GM23338 (cell line): ENCODE measurements at regions not wholly inside any gene's neighbourhood (a gene's known extent, or its start where the extent isn't known, plus 50 kb on each side); places are given as distances from the start of the nearest gene placed in this dataset.

Experiments used
- ATAC-seq: fragments of 200-7000 bp; cut with Tn5 transposase; 3 replicates; pipeline ENCODE4 v1.9.1; 2020
- DNase-seq: peaks from one replicate; pipeline ENCODE4 v3.0.0-alpha.2; 2015; ENCODE audit warnings: low spot score
- H2AFZ ChIP-seq: fragments of 200-600 bp; sonication (generic); 2 replicates; pipeline ENCODE4 v1.8.0; 2016; ENCODE audit warnings: antibody characterized with exemption, mild to moderate bottlenecking, moderate library complexity
- H3F3A ChIP-seq: fragments of 200-600 bp; sonication (generic); replicated peaks from 2 replicates; pipeline ENCODE4 v1.8.0; 2017; ENCODE audit warnings: antibody characterized with exemption, mixed run types, low read depth
- H3K27ac ChIP-seq: fragments of 200-600 bp; sonication (generic); 2 replicates; pipeline ENCODE4 v1.6.1; 2016; ENCODE audit warnings: low read depth
- H3K27me3 ChIP-seq: fragments of 200-600 bp; sonication (generic); 2 replicates; pipeline ENCODE4 v1.8.0; 2016; ENCODE audit warnings: mild to moderate bottlenecking, mixed run types, moderate library complexity; ENCODE audit not compliant: insufficient read depth
- H3K36me3 ChIP-seq: fragments of 200-600 bp; sonication (generic); 2 replicates; pipeline ENCODE4 v1.8.0; 2016; ENCODE audit warnings: mild to moderate bottlenecking; ENCODE audit not compliant: insufficient read depth
- H3K4me1 ChIP-seq: fragments of 200-600 bp; sonication (generic); 2 replicates; pipeline ENCODE4 v1.8.0; 2016; ENCODE audit warnings: mild to moderate bottlenecking, moderate library complexity; ENCODE audit not compliant: insufficient read depth
- H3K4me2 ChIP-seq: fragments of 200-600 bp; sonication (generic); 2 replicates; pipeline ENCODE4 v1.7.1; 2017; ENCODE audit warnings: mixed run types
- H3K4me3 ChIP-seq: fragments of 200-600 bp; sonication (generic); 2 replicates; pipeline ENCODE4 v1.6.1; 2016; ENCODE audit warnings: mixed run types
- H3K79me2 ChIP-seq: fragments of 200-600 bp; sonication (generic); replicated peaks from 2 replicates; pipeline ENCODE4 v1.8.0; 2017; ENCODE audit warnings: mild to moderate bottlenecking; ENCODE audit not compliant: insufficient read depth
- H3K9me2 ChIP-seq: fragments of 200-600 bp; sonication (generic); 2 replicates; pipeline ENCODE4 v1.8.0; 2017; ENCODE audit not compliant: insufficient read depth
- H4K20me1 ChIP-seq: fragments of 200-600 bp; sonication (generic); replicated peaks from 2 replicates; pipeline ENCODE4 v1.8.0; 2017; ENCODE audit warnings: mild to moderate bottlenecking; ENCODE audit not compliant: insufficient read depth
- H3K27ac Mint-ChIP-seq: 2 replicates; pipeline ENCODE4 v1.8.0; 2020; ENCODE audit warnings: inconsistent platforms, mild to moderate bottlenecking, moderate library complexity, mixed read lengths
- H3K27me3 Mint-ChIP-seq: 3 replicates; pipeline ENCODE4 v1.8.0; 2022; ENCODE audit warnings: low read depth, mild to moderate bottlenecking, moderate library complexity, mixed read lengths, inconsistent platforms; ENCODE audit not compliant: insufficient read depth, poor library complexity
- H3K36me3 Mint-ChIP-seq: 3 replicates; pipeline ENCODE4 v1.8.0; 2021; ENCODE audit warnings: low read depth, mild to moderate bottlenecking, inconsistent platforms, moderate library complexity, mixed read lengths
- H3K4me1 Mint-ChIP-seq: 3 replicates; pipeline ENCODE4 v1.8.0; 2020; ENCODE audit warnings: mild to moderate bottlenecking, inconsistent platforms, mixed read lengths
- H3K4me3 Mint-ChIP-seq: 3 replicates; pipeline ENCODE4 v1.8.0; 2021; ENCODE audit warnings: moderate library complexity, mild to moderate bottlenecking, inconsistent platforms, mixed read lengths
- H3K9me3 Mint-ChIP-seq: 3 replicates; pipeline ENCODE4 v1.8.0; 2020; ENCODE audit warnings: moderate library complexity, mild to moderate bottlenecking, inconsistent platforms, mixed read lengths
- CREB1 ChIP-seq: fragments of 250-450 bp; sonication (Bioruptor Pico); IDR thresholded peaks from 2 replicates; pipeline ENCODE4 v1.5.0; 2020; ENCODE audit warnings: low read depth, mild to moderate bottlenecking, moderate library complexity
- CTCF ChIP-seq, 2 experiments: fragments of 200-600 bp in 1 of 2; sonication (generic) in 1 of 2; conservative IDR thresholded peaks; 2 replicates each; pipeline versions ENCODE4 v1.5.1 to v1.6.1; 2016 to 2017; ENCODE audit warnings: antibody characterized with exemption in 2 of 2, low read depth in 2 of 2, mild to moderate bottlenecking in 2 of 2, moderate library complexity in 1 of 2
- ETS1 ChIP-seq: IDR thresholded peaks from 2 replicates; pipeline ENCODE4 v1.6.1; 2016; ENCODE audit warnings: antibody characterized with exemption
- EZH2 ChIP-seq: fragments of 200-600 bp; sonication (generic); IDR thresholded peaks from one replicate; pipeline ENCODE4 v1.8.0; 2017; ENCODE audit warnings: antibody characterized with exemption, mild to moderate bottlenecking, low read depth; ENCODE audit not compliant: unreplicated experiment
- EZH2phosphoT487 ChIP-seq: fragments of 200-600 bp; sonication (generic); IDR thresholded peaks from one replicate; pipeline ENCODE4 v1.8.1; 2018; ENCODE audit warnings: antibody characterized with exemption; ENCODE audit not compliant: unreplicated experiment
- JUNB ChIP-seq: IDR thresholded peaks from one replicate; pipeline ENCODE4 v1.6.1; 2016; ENCODE audit warnings: antibody characterized with exemption; ENCODE audit not compliant: unreplicated experiment
- NANOG ChIP-seq: IDR thresholded peaks from 2 replicates; pipeline ENCODE4 v1.6.1; 2016; ENCODE audit warnings: antibody characterized with exemption, borderline replicate concordance
- POLR2AphosphoS5 ChIP-seq: IDR thresholded peaks from 2 replicates; pipeline ENCODE4 v1.6.1; 2016; ENCODE audit warnings: antibody characterized with exemption, low read depth
- REST ChIP-seq: IDR thresholded peaks from one replicate; pipeline ENCODE4 v1.6.1; 2018; ENCODE audit warnings: antibody characterized with exemption; ENCODE audit not compliant: unreplicated experiment
- STAT1 ChIP-seq: IDR thresholded peaks from one replicate; pipeline ENCODE4 v1.6.1; 2016; ENCODE audit warnings: antibody characterized with exemption; ENCODE audit not compliant: unreplicated experiment
- ZNF114 ChIP-seq: fragments of 250-450 bp; sonication (Bioruptor Pico); IDR thresholded peaks from 2 replicates; pipeline ENCODE4 v1.5.0; 2020; ENCODE audit warnings: mild to moderate bottlenecking, moderate library complexity
- ZNF331 ChIP-seq: fragments of 250-450 bp; sonication (Bioruptor Pico); IDR thresholded peaks from 2 replicates; pipeline ENCODE4 v1.5.0; 2020; ENCODE audit warnings: low read depth, mild to moderate bottlenecking, moderate library complexity
- ZNF462 ChIP-seq: fragments of 250-450 bp; sonication (Bioruptor Pico); IDR thresholded peaks from 2 replicates; pipeline ENCODE4 v1.5.0; 2020; ENCODE audit warnings: mild to moderate bottlenecking, moderate library complexity

GRCh38 chrX:82813671-82814078 lies 694.4 kb upstream of the POU3F4 start:
- no peak overlapping the region for H3K4me2 ChIP-seq

More at GRCh38 chrX:82813671-82814078, 694.4 kb upstream of the POU3F4 start:
- H3K4me3 ChIP-seq = no peak overlapping the region
- Mint-ChIP-seq H3K27ac (no peak overlapping the region), H3K4me3 (no peak overlapping the region), H3K36me3 (peaks cover 5% of the 10 kb centered on the region; the same call in 1 of the 3 replicates), H3K4me1 (no peaks in the 10 kb centered on the region), H3K9me3 (peaks cover 17% of the 10 kb centered on the region), H3K27me3 (no peaks in the 10 kb centered on the region)
- H3F3A ChIP-seq = no peaks in the 10 kb centered on the region
- no peak overlapping the region for H2AFZ ChIP-seq
- H3K4me1 ChIP-seq = no peaks in the 10 kb centered on the region
- no peak for ATAC-seq
- DNase-seq = no peak
- no peaks in the 10 kb centered on the region for H3K79me2 ChIP-seq
- no peak overlapping the region for H3K27ac ChIP-seq
- no peaks in the 10 kb centered on the region for H4K20me1 ChIP-seq
- H3K9me2 ChIP-seq = no peaks in the 10 kb centered on the region
- TF ChIP-seq CTCF (conservative IDR thresholded peaks at IDR 0.05; ENCODE audit: low read depth in 2 of 2) (no peak), ZNF114 (CRISPR knock-in tag) (no peak), ETS1 (no peak), CREB1 (CRISPR knock-in tag) (no peak), STAT1 (no peak), ZNF462 (CRISPR knock-in tag) (no peak), ZNF331 (no peak), JUNB (no peak), EZH2phosphoT487 (no peak), EZH2 (no peak), REST (no peak), POLR2AphosphoS5 (no peak), NANOG (no peak)
- H3K36me3 ChIP-seq = no peaks in the 10 kb centered on the region
- H3K27me3 ChIP-seq = no peaks in the 10 kb centered on the region
